ENCODE measurements at regions not wholly inside any gene's neighbourhood (a gene's known extent, or its start where the extent isn't known, plus 50 kb on each side); places are given as distances from the start of the nearest gene placed in this dataset.

DNA sequence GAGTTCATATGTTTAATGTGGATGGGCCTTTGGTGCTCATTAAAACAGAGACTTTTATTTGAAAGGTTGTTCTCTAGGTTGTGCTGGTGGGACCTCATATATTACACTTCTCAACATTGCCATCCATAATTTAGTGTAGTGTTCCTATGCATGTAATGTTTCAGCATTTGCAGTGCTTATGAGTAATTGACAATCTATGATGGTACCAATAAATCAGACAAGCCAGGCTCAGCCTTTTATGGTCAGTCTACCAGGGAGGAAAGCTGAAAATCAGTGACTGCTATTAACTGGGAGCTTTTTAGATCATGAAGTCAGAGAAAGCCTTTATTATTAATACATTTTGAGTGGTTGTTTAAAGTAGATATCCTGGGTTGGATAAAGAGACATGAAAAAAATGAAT lies 120.1 kb upstream of the SLC28A3 start:
- no peak for TF ChIP-seq EP300 (IDR thresholded peaks at IDR 0.05)
- no peak for TF ChIP-seq POLR2A (IDR thresholded peaks at IDR 0.05)
- TF ChIP-seq, protein P1, sequence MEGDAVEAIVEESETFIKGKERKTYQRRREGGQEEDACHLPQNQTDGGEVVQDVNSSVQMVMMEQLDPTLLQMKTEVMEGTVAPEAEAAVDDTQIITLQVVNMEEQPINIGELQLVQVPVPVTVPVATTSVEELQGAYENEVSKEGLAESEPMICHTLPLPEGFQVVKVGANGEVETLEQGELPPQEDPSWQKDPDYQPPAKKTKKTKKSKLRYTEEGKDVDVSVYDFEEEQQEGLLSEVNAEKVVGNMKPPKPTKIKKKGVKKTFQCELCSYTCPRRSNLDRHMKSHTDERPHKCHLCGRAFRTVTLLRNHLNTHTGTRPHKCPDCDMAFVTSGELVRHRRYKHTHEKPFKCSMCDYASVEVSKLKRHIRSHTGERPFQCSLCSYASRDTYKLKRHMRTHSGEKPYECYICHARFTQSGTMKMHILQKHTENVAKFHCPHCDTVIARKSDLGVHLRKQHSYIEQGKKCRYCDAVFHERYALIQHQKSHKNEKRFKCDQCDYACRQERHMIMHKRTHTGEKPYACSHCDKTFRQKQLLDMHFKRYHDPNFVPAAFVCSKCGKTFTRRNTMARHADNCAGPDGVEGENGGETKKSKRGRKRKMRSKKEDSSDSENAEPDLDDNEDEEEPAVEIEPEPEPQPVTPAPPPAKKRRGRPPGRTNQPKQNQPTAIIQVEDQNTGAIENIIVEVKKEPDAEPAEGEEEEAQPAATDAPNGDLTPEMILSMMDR (IDR thresholded peaks at IDR 0.05) = no peak
